Astrocyte (in vitro differentiated cells and primary cell): ENCODE measurements at regions not wholly inside any gene's neighbourhood (a gene's known extent, or its start where the extent isn't known, plus 50 kb on each side); places are given as distances from the start of the nearest gene placed in this dataset.

Experiments
- EZH2 ChIP-seq: IDR thresholded peaks from 2 replicates; pipeline ENCODE4 v1.6.1; 2012; ENCODE audit warnings: mild to moderate bottlenecking, low read length, inconsistent platforms; ENCODE audit not compliant: insufficient read depth
- TF ChIP-seq, protein P1 (sequence below): IDR thresholded peaks from 2 replicates; pipeline ENCODE4 v1.5.1; 2011; ENCODE audit warnings: low read depth, mild to moderate bottlenecking, inconsistent platforms, low read length, moderate library complexity; ENCODE audit not compliant: insufficient read depth

DNA sequence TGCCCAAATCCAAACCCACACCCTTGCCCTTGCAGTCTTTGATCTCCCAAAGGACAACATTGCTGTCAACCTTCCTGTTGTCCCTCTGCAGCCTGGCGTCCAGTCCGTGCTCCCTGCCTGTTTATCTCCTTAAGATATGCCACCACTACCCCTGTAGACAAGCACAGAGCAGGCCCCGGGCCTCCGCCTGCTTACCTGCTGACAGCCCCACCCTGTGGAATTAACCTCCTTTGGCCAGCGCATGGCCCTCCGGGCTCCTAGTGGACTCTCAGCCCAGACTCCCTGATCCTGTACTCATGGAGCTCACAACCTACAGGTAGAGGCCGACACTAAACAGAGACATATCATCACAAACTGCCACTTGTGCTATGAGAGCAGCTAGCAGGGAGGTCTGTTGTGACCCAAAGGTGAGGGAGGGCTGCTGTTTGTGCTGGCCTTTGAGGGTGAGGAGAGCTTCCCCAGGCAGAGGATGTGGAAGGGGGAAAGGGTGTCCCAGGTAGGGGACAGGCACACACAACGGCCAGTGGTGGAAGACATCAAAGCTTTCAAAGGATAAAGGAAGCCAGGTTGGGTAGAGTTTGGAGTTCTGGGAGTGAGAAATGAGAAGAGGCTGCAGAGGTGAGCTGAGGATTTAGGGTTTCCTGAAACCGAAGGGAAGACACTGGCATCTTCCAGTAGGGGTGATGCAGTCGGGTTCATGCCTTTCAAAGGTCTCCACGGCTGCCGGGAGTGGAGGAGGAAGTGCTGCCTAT lies 174.5 kb upstream of the ZMIZ1 start:
- TF ChIP-seq, protein P1, sequence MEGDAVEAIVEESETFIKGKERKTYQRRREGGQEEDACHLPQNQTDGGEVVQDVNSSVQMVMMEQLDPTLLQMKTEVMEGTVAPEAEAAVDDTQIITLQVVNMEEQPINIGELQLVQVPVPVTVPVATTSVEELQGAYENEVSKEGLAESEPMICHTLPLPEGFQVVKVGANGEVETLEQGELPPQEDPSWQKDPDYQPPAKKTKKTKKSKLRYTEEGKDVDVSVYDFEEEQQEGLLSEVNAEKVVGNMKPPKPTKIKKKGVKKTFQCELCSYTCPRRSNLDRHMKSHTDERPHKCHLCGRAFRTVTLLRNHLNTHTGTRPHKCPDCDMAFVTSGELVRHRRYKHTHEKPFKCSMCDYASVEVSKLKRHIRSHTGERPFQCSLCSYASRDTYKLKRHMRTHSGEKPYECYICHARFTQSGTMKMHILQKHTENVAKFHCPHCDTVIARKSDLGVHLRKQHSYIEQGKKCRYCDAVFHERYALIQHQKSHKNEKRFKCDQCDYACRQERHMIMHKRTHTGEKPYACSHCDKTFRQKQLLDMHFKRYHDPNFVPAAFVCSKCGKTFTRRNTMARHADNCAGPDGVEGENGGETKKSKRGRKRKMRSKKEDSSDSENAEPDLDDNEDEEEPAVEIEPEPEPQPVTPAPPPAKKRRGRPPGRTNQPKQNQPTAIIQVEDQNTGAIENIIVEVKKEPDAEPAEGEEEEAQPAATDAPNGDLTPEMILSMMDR = no peak
- no peak for TF ChIP-seq EZH2
